IMR-90 (cell line): ENCODE measurements at regions not wholly inside any gene's neighbourhood (a gene's known extent, or its start where the extent isn't known, plus 50 kb on each side); places are given as distances from the start of the nearest gene placed in this dataset.

ENCODE experiments used
- ATAC-seq: fragments of 200-7000 bp; cut with Tn5 transposase; 2 replicates; pipeline ENCODE4 v1.9.1; 2020; ENCODE audit warnings: low read depth, mild to moderate bottlenecking, moderate library complexity
- BruUV-seq: library from RNA; stranded (reverse); fragments of 400-500 nt; replicated peaks from 2 replicates; lab custom pipeline; 2021; lab: Mats Ljungman, UMichigan
- CTCF ChIA-PET: fragments of 300-600 bp; formaldehyde crosslinking; extraction: SDS; loops from one replicate; lab custom pipeline; 2021; ENCODE audit warnings: antibody characterized with exemption; lab: Yijun Ruan, JAX
- POLR2A ChIA-PET: fragments of 300-600 bp; sonication (Branson Sonifier 250); formaldehyde crosslinking; loops from one replicate; lab custom pipeline; 2022; ENCODE audit warnings: antibody characterized with exemption; ENCODE audit not compliant: unreplicated experiment; lab: Charles Lee
- DNase-seq: peaks from one replicate; pipeline ENCODE4 v3.0.0; 2013
- H2AFZ ChIP-seq: replicated peaks from 2 replicates; pipeline ENCODE3; 2013; ENCODE audit warnings: low read length, mild to moderate bottlenecking; ENCODE audit not compliant: poor library complexity
- H2AK5ac ChIP-seq: 2 replicates; pipeline ENCODE4 v1.6.1; 2013; ENCODE audit warnings: low read depth, low read length, inconsistent platforms
- H2AK9ac ChIP-seq: replicated peaks from 2 replicates; pipeline ENCODE3; 2013; ENCODE audit warnings: mild to moderate bottlenecking, low read depth, low read length, moderate library complexity; ENCODE audit not compliant: poor library complexity
- H2BK120ac ChIP-seq: 2 replicates; pipeline ENCODE4 v1.6.1; 2013; ENCODE audit warnings: low read depth, low read length, inconsistent platforms
- H2BK15ac ChIP-seq: 3 replicates; pipeline ENCODE4 v1.6.1; 2013; ENCODE audit warnings: low read depth, low read length, inconsistent platforms
- H2BK20ac ChIP-seq: 2 replicates; pipeline ENCODE4 v1.6.1; 2013; ENCODE audit warnings: low read depth, mild to moderate bottlenecking, inconsistent platforms, low read length, moderate library complexity
- H2BK5ac ChIP-seq: 2 replicates; pipeline ENCODE4 v1.6.1; 2013; ENCODE audit warnings: mild to moderate bottlenecking, low read depth, low read length, inconsistent platforms; ENCODE audit not compliant: poor library complexity, severe bottlenecking
- H3K14ac ChIP-seq: replicated peaks from 2 replicates; pipeline ENCODE4 v1.6.1; 2013; ENCODE audit warnings: low read depth, low read length, inconsistent platforms
- H3K18ac ChIP-seq: 2 replicates; pipeline ENCODE4 v1.6.1; 2013; ENCODE audit warnings: low read depth, low read length, control low read depth
- H3K23ac ChIP-seq: 2 replicates; pipeline ENCODE4 v1.6.1; 2013; ENCODE audit warnings: low read depth, low read length, inconsistent platforms
- H3K27ac ChIP-seq: 2 replicates; pipeline ENCODE4 v1.5.1; 2013; ENCODE audit warnings: mild to moderate bottlenecking, control low read depth, low read length; ENCODE audit not compliant: insufficient read depth
- H3K27me3 ChIP-seq: 2 replicates; pipeline ENCODE4 v1.6.1; 2013; ENCODE audit warnings: low read length; ENCODE audit not compliant: control insufficient read depth, insufficient read depth
- H3K36me3 ChIP-seq: 2 replicates; pipeline ENCODE4 v1.6.1; 2013; ENCODE audit warnings: low read length, mixed read lengths; ENCODE audit not compliant: control insufficient read depth, insufficient read depth
- H3K4ac ChIP-seq: 2 replicates; pipeline ENCODE4 v1.6.1; 2013; ENCODE audit warnings: low read depth, low read length, inconsistent platforms
- H3K4me1 ChIP-seq: 2 replicates; pipeline ENCODE4 v1.6.1; 2013; ENCODE audit warnings: low read length, mixed read lengths; ENCODE audit not compliant: control insufficient read depth, insufficient read depth
- H3K4me2 ChIP-seq: 2 replicates; pipeline ENCODE4 v1.6.1; 2013; ENCODE audit warnings: low read depth, mild to moderate bottlenecking, control low read depth, low read length, moderate library complexity
- H3K4me3 ChIP-seq: 2 replicates; pipeline ENCODE4 v1.5.1; 2013; ENCODE audit warnings: low read depth, mild to moderate bottlenecking, control low read depth, low read length, moderate library complexity; ENCODE audit not compliant: insufficient read depth
- H3K56ac ChIP-seq: 2 replicates; pipeline ENCODE4 v1.6.1; 2013; ENCODE audit warnings: low read length, inconsistent platforms; ENCODE audit not compliant: insufficient read depth; ENCODE audit errors: extremely low read depth
- H3K79me1 ChIP-seq, 2 experiments: 2 replicates each; pipeline ENCODE4 v1.6.1; 2013; ENCODE audit warnings: low read length in 2 of 2, inconsistent platforms in 1 of 2, low read depth in 1 of 2
- H3K9ac ChIP-seq: 2 replicates; pipeline ENCODE4 v1.6.1; 2013; ENCODE audit warnings: low read depth, low read length, control low read depth
- H3K9me1 ChIP-seq: 2 replicates; pipeline ENCODE4 v1.6.1; 2013; ENCODE audit warnings: low read length, inconsistent platforms; ENCODE audit not compliant: insufficient read depth
- H3K9me3 ChIP-seq: 2 replicates; pipeline ENCODE4 v1.6.1; 2013; ENCODE audit warnings: low read length; ENCODE audit not compliant: control insufficient read depth, insufficient read depth
- H4K20me1 ChIP-seq: 2 replicates; pipeline ENCODE4 v1.6.1; 2013; ENCODE audit warnings: low read length, inconsistent platforms; ENCODE audit not compliant: insufficient read depth
- H4K5ac ChIP-seq: 2 replicates; pipeline ENCODE4 v1.6.1; 2013; ENCODE audit warnings: mild to moderate bottlenecking, low read depth, low read length, control low read depth
- H4K8ac ChIP-seq, 2 experiments: 2 replicates each; pipeline ENCODE4 v1.6.1; 2013; ENCODE audit warnings: low read depth in 2 of 2, low read length in 2 of 2, control low read depth in 1 of 2, inconsistent platforms in 1 of 2
- H4K91ac ChIP-seq: 2 replicates; pipeline ENCODE4 v1.6.1; 2013; ENCODE audit warnings: low read depth, low read length, inconsistent platforms; ENCODE audit not compliant: insufficient read depth
- BHLHE40 ChIP-seq: fragments of 150-350 bp; IDR thresholded peaks from 2 replicates; pipeline ENCODE4 v1.6.1; 2016; ENCODE audit warnings: mild to moderate bottlenecking, low read depth, low read length
- FOS ChIP-seq: fragments of 150-350 bp; IDR thresholded peaks from 2 replicates; pipeline ENCODE4 v1.6.1; 2016; ENCODE audit warnings: low read depth, low read length
- MAFK ChIP-seq: IDR thresholded peaks from 2 replicates; pipeline ENCODE4 v1.6.1; 2012; ENCODE audit warnings: low read depth, low read length, improper control_type of control experiment
- MAZ ChIP-seq: IDR thresholded peaks from 2 replicates; pipeline ENCODE4 v1.6.1; 2012; ENCODE audit warnings: low read depth, mild to moderate bottlenecking, low read length, improper control_type of control experiment, moderate library complexity, borderline replicate concordance
- MXI1 ChIP-seq: IDR thresholded peaks from 2 replicates; pipeline ENCODE4 v1.6.1; 2012; ENCODE audit warnings: low read depth, mild to moderate bottlenecking, low read length, moderate library complexity, borderline replicate concordance
- NFE2L2 ChIP-seq: fragments of 150-350 bp; IDR thresholded peaks from 2 replicates; pipeline ENCODE4 v1.6.1; 2016; ENCODE audit warnings: low read depth, mild to moderate bottlenecking, low read length
- POLR2A ChIP-seq: IDR thresholded peaks from 2 replicates; pipeline ENCODE4 v1.6.1; 2012; ENCODE audit warnings: mild to moderate bottlenecking, low read depth, low read length
- RAD21 ChIP-seq: IDR thresholded peaks from 2 replicates; pipeline ENCODE4 v1.6.1; 2012; ENCODE audit warnings: low read length, improper control_type of control experiment
- RCOR1 ChIP-seq: IDR thresholded peaks from 2 replicates; pipeline ENCODE4 v1.6.1; 2012; ENCODE audit warnings: mild to moderate bottlenecking, low read length, improper control_type of control experiment; ENCODE audit not compliant: insufficient replicate concordance
- RFX5 ChIP-seq: IDR thresholded peaks from 2 replicates; pipeline ENCODE4 v1.8.0; 2012; ENCODE audit warnings: low read depth, mild to moderate bottlenecking, low read length, moderate library complexity
- SMC3 ChIP-seq: fragments of 150-350 bp; IDR thresholded peaks from 2 replicates; pipeline ENCODE4 v1.6.1; 2016; ENCODE audit warnings: low read depth, mild to moderate bottlenecking, antibody characterized with exemption, low read length, moderate library complexity
- USF2 ChIP-seq: fragments of 150-350 bp; IDR thresholded peaks from 2 replicates; pipeline ENCODE4 v1.6.1; 2017; ENCODE audit warnings: mild to moderate bottlenecking, antibody characterized with exemption, low read length, low read depth
- dilution Hi-C: fragments of 300-500 bp; cut with HindIII; formaldehyde crosslinking; loops from one replicate; pipeline ENCODE4 v1.14.3; 2018; ENCODE audit warnings: low sequenced_read_pairs; ENCODE audit not compliant: unreplicated experiment
- in situ Hi-C: fragments of 300-500 bp; cut with MboI; formaldehyde crosslinking; loops from 3 replicates; pipeline ENCODE4 v1.14.3; 2019; ENCODE audit warnings: low sequenced_read_pairs, inconsistent platforms, mixed read lengths
- intact Hi-C: fragments of 100-400 bp; cut with micrococcal nuclease; formaldehyde crosslinking; loops from 2 replicates; pipeline ENCODE4 v1.10.0; 2022
- TF ChIP-seq, protein P1 (sequence below): fragments of 150-350 bp; IDR thresholded peaks from 2 replicates; pipeline ENCODE4 v1.6.1; 2016; ENCODE audit warnings: low read depth, mild to moderate bottlenecking, low read length, moderate library complexity, borderline replicate concordance
- TF ChIP-seq, protein P2 (sequence below): conservative IDR thresholded peaks from 2 replicates; pipeline ENCODE4 v1.5.1; 2012; ENCODE audit warnings: mild to moderate bottlenecking, low read depth, low read length, improper control_type of control experiment

GRCh38 chr17:68718465-68718864, 117.3 kb upstream of the FAM20A start:
- Histone ChIP-seq H3K79me1 (no peaks in the 10 kb centered on the region), H3K23ac (no peak overlapping the region), H3K4me3 (no peak overlapping the region), H3K4me2 (no peak overlapping the region), H3K9me1 (no peaks in the 10 kb centered on the region), H4K20me1 (no peaks in the 10 kb centered on the region), H2BK15ac (no peak overlapping the region), H3K27me3 (no peaks in the 10 kb centered on the region), H3K36me3 (no peaks in the 10 kb centered on the region), H2BK120ac (no peak overlapping the region), H4K5ac (no peak overlapping the region), H2AK5ac (no peak overlapping the region), H3K27ac (no peak overlapping the region), H3K4ac (no peak overlapping the region), H2AFZ (no peak overlapping the region), H3K14ac (no peak overlapping the region), H2AK9ac (no peak overlapping the region), H2BK5ac (no peak overlapping the region), H3K56ac (no peak overlapping the region), H3K18ac (no peak overlapping the region), H3K9me3 (no peaks in the 10 kb centered on the region), H3K4me1 (no peaks in the 10 kb centered on the region), H3K9ac (no peak overlapping the region), H4K91ac (no peak overlapping the region), H2BK20ac (no peak overlapping the region), H4K8ac (no peak overlapping the region)
- intact Hi-C loops (no loop called here), dilution Hi-C loops (no loop called here), in situ Hi-C loops (no loop called here)
- POLR2A ChIA-PET = no interaction called here
- CTCF ChIA-PET = no interaction called here
- DNase-seq (no peak), ATAC-seq (no peak)
- no TSS peak for BruUV-seq
- TF ChIP-seq, protein P1, sequence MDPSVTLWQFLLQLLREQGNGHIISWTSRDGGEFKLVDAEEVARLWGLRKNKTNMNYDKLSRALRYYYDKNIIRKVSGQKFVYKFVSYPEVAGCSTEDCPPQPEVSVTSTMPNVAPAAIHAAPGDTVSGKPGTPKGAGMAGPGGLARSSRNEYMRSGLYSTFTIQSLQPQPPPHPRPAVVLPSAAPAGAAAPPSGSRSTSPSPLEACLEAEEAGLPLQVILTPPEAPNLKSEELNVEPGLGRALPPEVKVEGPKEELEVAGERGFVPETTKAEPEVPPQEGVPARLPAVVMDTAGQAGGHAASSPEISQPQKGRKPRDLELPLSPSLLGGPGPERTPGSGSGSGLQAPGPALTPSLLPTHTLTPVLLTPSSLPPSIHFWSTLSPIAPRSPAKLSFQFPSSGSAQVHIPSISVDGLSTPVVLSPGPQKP = no peak
- TF ChIP-seq MXI1 (no peak), BHLHE40 (no peak), MAZ (no peak), FOS (no peak), RFX5 (no peak), MAFK (no peak), SMC3 (no peak), RCOR1 (no peak), NFE2L2 (no peak), USF2 (no peak), POLR2A (no peak), RAD21 (no peak)
- TF ChIP-seq, protein P2, sequence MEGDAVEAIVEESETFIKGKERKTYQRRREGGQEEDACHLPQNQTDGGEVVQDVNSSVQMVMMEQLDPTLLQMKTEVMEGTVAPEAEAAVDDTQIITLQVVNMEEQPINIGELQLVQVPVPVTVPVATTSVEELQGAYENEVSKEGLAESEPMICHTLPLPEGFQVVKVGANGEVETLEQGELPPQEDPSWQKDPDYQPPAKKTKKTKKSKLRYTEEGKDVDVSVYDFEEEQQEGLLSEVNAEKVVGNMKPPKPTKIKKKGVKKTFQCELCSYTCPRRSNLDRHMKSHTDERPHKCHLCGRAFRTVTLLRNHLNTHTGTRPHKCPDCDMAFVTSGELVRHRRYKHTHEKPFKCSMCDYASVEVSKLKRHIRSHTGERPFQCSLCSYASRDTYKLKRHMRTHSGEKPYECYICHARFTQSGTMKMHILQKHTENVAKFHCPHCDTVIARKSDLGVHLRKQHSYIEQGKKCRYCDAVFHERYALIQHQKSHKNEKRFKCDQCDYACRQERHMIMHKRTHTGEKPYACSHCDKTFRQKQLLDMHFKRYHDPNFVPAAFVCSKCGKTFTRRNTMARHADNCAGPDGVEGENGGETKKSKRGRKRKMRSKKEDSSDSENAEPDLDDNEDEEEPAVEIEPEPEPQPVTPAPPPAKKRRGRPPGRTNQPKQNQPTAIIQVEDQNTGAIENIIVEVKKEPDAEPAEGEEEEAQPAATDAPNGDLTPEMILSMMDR = no peak
